ENCODE measurements at regions not wholly inside any gene's neighbourhood (a gene's known extent, or its start where the extent isn't known, plus 50 kb on each side); places are given as distances from the start of the nearest gene placed in this dataset.

DNA sequence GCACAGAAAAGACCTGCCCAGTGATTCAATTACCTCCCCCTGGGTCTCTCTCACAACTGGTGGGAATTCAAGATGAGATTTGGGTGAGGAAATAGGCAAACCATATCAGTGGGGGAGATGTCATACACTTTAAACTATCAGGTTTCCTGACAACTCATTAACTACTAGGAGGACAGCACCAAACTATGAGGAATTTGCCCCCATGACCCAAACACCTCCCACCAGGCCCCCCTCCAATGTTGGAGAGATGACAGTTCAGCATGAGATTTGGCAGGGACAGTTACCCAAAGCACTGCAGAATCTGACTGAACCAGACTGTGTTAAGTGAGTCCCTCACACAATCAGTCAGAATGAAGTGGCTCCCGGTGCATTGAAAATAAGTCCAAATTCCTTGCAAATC, 148.0 kb downstream of the TTLL2 start:
- Histone ChIP-seq H3K4me3 (replicated peaks in 1 of 3; ENCODE audit: low read depth in 2 of 3, low read length in 3 of 3) (no peak overlapping the region), H3K9ac (ENCODE audit: insufficient read depth, low read length, poor library complexity, severe bottlenecking) (no peak overlapping the region), H3K4me1 (ENCODE audit: control insufficient read depth in 1 of 2, insufficient read depth in 2 of 2, low read length in 2 of 2) (no peaks in the 10 kb centered on the region), H3K27me3 (ENCODE audit: control insufficient read depth in 2 of 2, insufficient read depth in 2 of 2, low read length in 2 of 2) (no peaks in the 10 kb centered on the region), H3K9me3 (replicated peaks in 1 of 2; ENCODE audit: control insufficient read depth in 1 of 2, insufficient read depth in 1 of 2, low read length in 2 of 2) (no peaks in the 10 kb centered on the region), H3K79me2 (ENCODE audit: insufficient read depth, low read length) (no peaks in the 10 kb centered on the region), H2AFZ (ENCODE audit: insufficient read depth, low read depth, low read length, poor library complexity, severe bottlenecking) (no peak overlapping the region), H4K20me1 (ENCODE audit: insufficient read depth, low read length) (no peaks in the 10 kb centered on the region), H3K4me2 (replicated peaks; ENCODE audit: extremely low read depth, low read length, poor library complexity, severe bottlenecking) (no peak overlapping the region), H3K27ac (ENCODE audit: low read depth in 1 of 2, low read length in 2 of 2) (no peak overlapping the region), H3K36me3 (replicated peaks in 1 of 2; ENCODE audit: control insufficient read depth in 1 of 2, insufficient read depth in 2 of 2, low read length in 2 of 2) (no peaks in the 10 kb centered on the region)
- Mint-ChIP-seq H3K4me1 (no peaks in the 10 kb centered on the region), H3K4me3 (no peak overlapping the region), H3K27ac (no peak overlapping the region), H3K27me3 (ENCODE audit: low read depth in 3 of 3) (peaks cover 5 to 8% (median 8%) of the 10 kb centered on the region in 3 donors), H3K9me3 (peaks cover 0 to 2% (median 0%) of the 10 kb centered on the region in 7 donors), H3K36me3 (no peaks in the 10 kb centered on the region)
- TF ChIP-seq, protein P1, sequence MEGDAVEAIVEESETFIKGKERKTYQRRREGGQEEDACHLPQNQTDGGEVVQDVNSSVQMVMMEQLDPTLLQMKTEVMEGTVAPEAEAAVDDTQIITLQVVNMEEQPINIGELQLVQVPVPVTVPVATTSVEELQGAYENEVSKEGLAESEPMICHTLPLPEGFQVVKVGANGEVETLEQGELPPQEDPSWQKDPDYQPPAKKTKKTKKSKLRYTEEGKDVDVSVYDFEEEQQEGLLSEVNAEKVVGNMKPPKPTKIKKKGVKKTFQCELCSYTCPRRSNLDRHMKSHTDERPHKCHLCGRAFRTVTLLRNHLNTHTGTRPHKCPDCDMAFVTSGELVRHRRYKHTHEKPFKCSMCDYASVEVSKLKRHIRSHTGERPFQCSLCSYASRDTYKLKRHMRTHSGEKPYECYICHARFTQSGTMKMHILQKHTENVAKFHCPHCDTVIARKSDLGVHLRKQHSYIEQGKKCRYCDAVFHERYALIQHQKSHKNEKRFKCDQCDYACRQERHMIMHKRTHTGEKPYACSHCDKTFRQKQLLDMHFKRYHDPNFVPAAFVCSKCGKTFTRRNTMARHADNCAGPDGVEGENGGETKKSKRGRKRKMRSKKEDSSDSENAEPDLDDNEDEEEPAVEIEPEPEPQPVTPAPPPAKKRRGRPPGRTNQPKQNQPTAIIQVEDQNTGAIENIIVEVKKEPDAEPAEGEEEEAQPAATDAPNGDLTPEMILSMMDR (IDR thresholded peaks at IDR 0.05), result no peak
- intact Hi-C loops (cut with micrococcal nuclease), result no loop called here
- no peak for DNase-seq
- no CpG with 5 or more reads among the region's 1 CpG for WGBS (ENCODE audit: insufficient coverage)

DNA sequence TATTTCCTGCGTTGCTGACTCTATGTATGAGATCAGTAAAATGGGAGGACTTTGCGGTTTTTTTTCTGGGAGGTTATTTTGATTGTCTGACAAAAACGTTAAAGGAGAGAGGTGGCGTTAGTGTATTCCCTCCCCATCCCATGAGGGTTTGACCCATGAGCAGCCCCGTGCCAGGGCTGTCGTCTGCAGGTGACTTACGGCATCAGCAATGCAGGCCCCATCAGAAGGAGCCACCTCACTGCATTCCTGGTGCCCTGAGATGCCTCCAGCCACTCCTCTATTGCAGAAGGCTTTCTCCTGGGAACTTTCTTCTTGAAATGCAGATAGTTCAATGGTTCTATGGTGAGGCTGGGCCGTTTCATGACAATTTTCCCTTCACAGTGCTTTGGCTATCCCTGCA, 149.3 kb downstream of the TTLL2 start:
- Histone ChIP-seq H3K36me3 (replicated peaks in 1 of 2; ENCODE audit: control insufficient read depth in 1 of 2, insufficient read depth in 2 of 2, low read length in 2 of 2) (no peaks in the 10 kb centered on the region), H3K9ac (ENCODE audit: insufficient read depth, low read length, poor library complexity, severe bottlenecking) (no peak overlapping the region), H4K20me1 (ENCODE audit: insufficient read depth, low read length) (no peaks in the 10 kb centered on the region), H3K4me1 (ENCODE audit: control insufficient read depth in 1 of 2, insufficient read depth in 2 of 2, low read length in 2 of 2) (no peaks in the 10 kb centered on the region), H2AFZ (ENCODE audit: insufficient read depth, low read depth, low read length, poor library complexity, severe bottlenecking) (no peak overlapping the region), H3K27ac (ENCODE audit: low read depth in 1 of 2, low read length in 2 of 2) (no peak overlapping the region), H3K4me2 (replicated peaks; ENCODE audit: extremely low read depth, low read length, poor library complexity, severe bottlenecking) (no peak overlapping the region), H3K79me2 (ENCODE audit: insufficient read depth, low read length) (no peaks in the 10 kb centered on the region), H3K9me3 (replicated peaks in 1 of 2; ENCODE audit: control insufficient read depth in 1 of 2, insufficient read depth in 1 of 2, low read length in 2 of 2) (no peaks in the 10 kb centered on the region), H3K4me3 (replicated peaks in 1 of 3; ENCODE audit: low read depth in 2 of 3, low read length in 3 of 3) (no peak overlapping the region), H3K27me3 (ENCODE audit: control insufficient read depth in 2 of 2, insufficient read depth in 2 of 2, low read length in 2 of 2) (no peaks in the 10 kb centered on the region)
- Mint-ChIP-seq H3K36me3 (no peaks in the 10 kb centered on the region), H3K9me3 (peaks cover 0 to 2% (median 0%) of the 10 kb centered on the region in 7 donors), H3K27me3 (ENCODE audit: low read depth in 3 of 3) (peaks cover 3 to 7% (median 6%) of the 10 kb centered on the region in 3 donors), H3K4me1 (no peaks in the 10 kb centered on the region), H3K27ac (no peak overlapping the region), H3K4me3 (no peak overlapping the region)
- no peak for DNase-seq
- intact Hi-C loops (cut with micrococcal nuclease), result no loop called here
- WGBS (ENCODE audit: insufficient coverage), result 82% methylated on average over 3 of the region's 8 CpGs
- TF ChIP-seq, protein P1 (IDR thresholded peaks at IDR 0.05), result no peak

All from CD14-positive monocyte (primary cell).